Ishikawa (cell line): ENCODE measurements at regions not wholly inside any gene's neighbourhood (a gene's known extent, or its start where the extent isn't known, plus 50 kb on each side); places are given as distances from the start of the nearest gene placed in this dataset.

Experiments used
- EGR1 ChIP-seq: IDR thresholded peaks from 2 replicates; pipeline ENCODE4 v1.6.1; 2012
- EP300 ChIP-seq: IDR thresholded peaks from 2 replicates; pipeline ENCODE4 v1.6.1; 2012; ENCODE audit warnings: borderline replicate concordance
- MAX ChIP-seq: IDR thresholded peaks from 2 replicates; pipeline ENCODE4 v1.6.1; 2012
- RAD21 ChIP-seq: IDR thresholded peaks from 2 replicates; pipeline ENCODE4 v1.6.1; 2012; ENCODE audit warnings: low read depth
- REST ChIP-seq: IDR thresholded peaks from 2 replicates; pipeline ENCODE4 v1.6.1; 2012; ENCODE audit warnings: low read depth, mild to moderate bottlenecking
- TCF12 ChIP-seq: IDR thresholded peaks from 2 replicates; pipeline ENCODE4 v1.6.1; 2012; ENCODE audit warnings: low read depth
- TEAD4 ChIP-seq: IDR thresholded peaks from 2 replicates; pipeline ENCODE4 v1.6.1; 2012
- YY1 ChIP-seq: IDR thresholded peaks from 2 replicates; pipeline ENCODE4 v1.6.1; 2012; ENCODE audit warnings: low read depth

GRCh38 chr4:129972257-129972656, 876.3 kb downstream of the C4orf33 start:
- TF ChIP-seq MAX (no peak), EGR1 (no peak), EP300 (no peak), TEAD4 (no peak), TCF12 (no peak), RAD21 (no peak), REST (no peak), YY1 (no peak)
